Esophagus muscularis mucosa (tissue), 3 donors: ENCODE measurements at regions not wholly inside any gene's neighbourhood (a gene's known extent, or its start where the extent isn't known, plus 50 kb on each side); places are given as distances from the start of the nearest gene placed in this dataset.

Experiments
- CTCF ChIP-seq, 3 experiments: fragments of 200-600 bp in 2 of 3; fragments of 450-650 bp in 1 of 3; sonication (generic) in 2 of 3; IDR thresholded peaks; one replicate each; pipeline ENCODE4 v1.5.1; 2017 to 2019; ENCODE audit warnings: antibody characterized with exemption in 3 of 3, mild to moderate bottlenecking in 2 of 3, moderate library complexity in 1 of 3
- POLR2A ChIP-seq: fragments of 450-650 bp; IDR thresholded peaks from one replicate; pipeline ENCODE4 v1.6.1; 2017; ENCODE audit warnings: antibody characterized with exemption, moderate library complexity, mild to moderate bottlenecking, low read depth

GRCh38 chr15:25510146-25510545 is 71.3 kb upstream of the UBE3A start:
- no peak for TF ChIP-seq CTCF (IDR thresholded peaks at IDR 0.05)
- TF ChIP-seq POLR2A, result no peak
